ENCODE measurements at regions not wholly inside any gene's neighbourhood (a gene's known extent, or its start where the extent isn't known, plus 50 kb on each side); places are given as distances from the start of the nearest gene placed in this dataset.

- no peak for DNase-seq (ENCODE audit: low spot score)
- TF ChIP-seq, protein P1, sequence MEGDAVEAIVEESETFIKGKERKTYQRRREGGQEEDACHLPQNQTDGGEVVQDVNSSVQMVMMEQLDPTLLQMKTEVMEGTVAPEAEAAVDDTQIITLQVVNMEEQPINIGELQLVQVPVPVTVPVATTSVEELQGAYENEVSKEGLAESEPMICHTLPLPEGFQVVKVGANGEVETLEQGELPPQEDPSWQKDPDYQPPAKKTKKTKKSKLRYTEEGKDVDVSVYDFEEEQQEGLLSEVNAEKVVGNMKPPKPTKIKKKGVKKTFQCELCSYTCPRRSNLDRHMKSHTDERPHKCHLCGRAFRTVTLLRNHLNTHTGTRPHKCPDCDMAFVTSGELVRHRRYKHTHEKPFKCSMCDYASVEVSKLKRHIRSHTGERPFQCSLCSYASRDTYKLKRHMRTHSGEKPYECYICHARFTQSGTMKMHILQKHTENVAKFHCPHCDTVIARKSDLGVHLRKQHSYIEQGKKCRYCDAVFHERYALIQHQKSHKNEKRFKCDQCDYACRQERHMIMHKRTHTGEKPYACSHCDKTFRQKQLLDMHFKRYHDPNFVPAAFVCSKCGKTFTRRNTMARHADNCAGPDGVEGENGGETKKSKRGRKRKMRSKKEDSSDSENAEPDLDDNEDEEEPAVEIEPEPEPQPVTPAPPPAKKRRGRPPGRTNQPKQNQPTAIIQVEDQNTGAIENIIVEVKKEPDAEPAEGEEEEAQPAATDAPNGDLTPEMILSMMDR (IDR thresholded peaks at IDR 0.05; ENCODE audit: extremely low read depth, missing control alignments), result no peak
Observed at GRCh38 chr4:83932750-83933391, 397.0 kb downstream of the GPAT3 start.

DNA sequence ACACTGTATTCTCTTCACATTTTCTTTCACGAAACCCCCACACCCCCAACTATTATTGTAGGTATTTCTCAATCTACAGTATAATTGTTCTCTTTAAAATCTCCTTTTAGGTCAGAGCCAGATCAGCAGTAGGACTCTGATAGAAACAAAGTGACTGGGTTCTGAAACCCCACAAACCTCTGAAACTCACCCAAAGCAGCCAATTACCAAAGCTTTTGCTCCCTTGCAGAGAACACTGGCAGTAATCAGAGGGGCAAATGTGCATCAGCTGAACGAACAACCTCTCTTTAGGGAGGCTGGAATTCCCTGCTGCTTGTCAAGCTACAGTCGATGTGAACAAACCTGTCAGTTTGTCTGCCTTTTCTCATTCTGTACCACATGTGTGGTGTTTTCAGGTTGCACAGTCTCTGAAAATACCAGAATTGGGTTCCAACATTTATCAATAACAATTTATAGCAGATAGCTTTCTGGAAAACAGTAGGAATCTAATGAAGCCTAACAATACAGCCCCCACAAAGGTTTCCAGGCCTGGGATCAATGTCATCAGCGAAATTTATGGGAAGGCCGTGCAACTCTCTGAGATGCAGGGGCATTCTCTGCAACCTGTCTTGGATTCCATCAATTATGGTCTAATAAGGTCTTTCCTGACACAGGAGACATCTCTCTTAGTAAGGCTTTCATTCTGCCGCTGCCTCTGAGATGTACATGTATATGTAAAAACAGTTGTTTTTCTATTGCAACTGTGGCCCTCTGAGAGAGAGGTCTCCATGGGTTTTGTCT lies 395.9 kb downstream of the GPAT3 start:
- no peak for DNase-seq (ENCODE audit: low spot score)
- TF ChIP-seq, protein P1 (IDR thresholded peaks at IDR 0.05; ENCODE audit: extremely low read depth, missing control alignments), result no peak

DNA sequence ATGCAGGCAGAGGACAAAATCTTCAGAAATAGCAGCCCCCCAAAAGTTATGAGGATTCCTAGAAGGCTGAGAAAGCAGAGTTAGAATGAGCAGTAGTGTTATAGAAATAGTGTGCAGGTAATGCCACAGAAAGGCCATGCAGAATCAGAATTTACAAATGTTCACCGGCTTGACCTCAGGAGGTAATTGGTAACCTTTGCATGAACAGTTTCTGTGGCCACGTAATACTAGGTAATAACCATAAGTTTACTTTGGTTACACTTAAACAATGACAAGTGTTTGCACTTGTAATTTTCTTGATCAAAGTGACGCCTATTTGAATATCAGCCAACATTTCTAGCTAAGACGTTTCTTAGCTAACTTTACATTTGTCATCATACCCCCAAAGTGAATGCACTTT lies 393.6 kb downstream of the GPAT3 start:
- TF ChIP-seq, protein P1 (IDR thresholded peaks at IDR 0.05; ENCODE audit: extremely low read depth, missing control alignments), result no peak
- no peak for DNase-seq (ENCODE audit: low spot score)

GRCh38 chr4:83926950-83927349 lies 391.0 kb downstream of the GPAT3 start:
- TF ChIP-seq, protein P1 (IDR thresholded peaks at IDR 0.05; ENCODE audit: extremely low read depth, missing control alignments), result no peak
- no peak for DNase-seq (ENCODE audit: low spot score)

GRCh38 chr4:83923341-83923740 lies 387.4 kb downstream of the GPAT3 start:
- TF ChIP-seq, protein P1 (IDR thresholded peaks at IDR 0.05; ENCODE audit: extremely low read depth, missing control alignments), result no peak
- no peak for DNase-seq (ENCODE audit: low spot score)

GRCh38 chr4:83922402-83922801 lies 386.5 kb downstream of the GPAT3 start:
- TF ChIP-seq, protein P1 (IDR thresholded peaks at IDR 0.05; ENCODE audit: extremely low read depth, missing control alignments), result no peak
- DNase-seq (ENCODE audit: low spot score), result no peak

GRCh38 chr4:83921124-83921523 lies 385.2 kb downstream of the GPAT3 start:
- TF ChIP-seq, protein P1 (IDR thresholded peaks at IDR 0.05; ENCODE audit: extremely low read depth, missing control alignments), result no peak
- DNase-seq (ENCODE audit: low spot score), result no peak
